Endothelial cell of umbilical vein (primary cell): ENCODE measurements at regions not wholly inside any gene's neighbourhood (a gene's known extent, or its start where the extent isn't known, plus 50 kb on each side); places are given as distances from the start of the nearest gene placed in this dataset.

Experiments used
- CTCF ChIP-seq, 2 donors: IDR thresholded peaks; 1 replicate in 1 of 2; 2 replicates in 1 of 2; pipeline ENCODE4 v1.5.1; 2011; ENCODE audit warnings: low read length in 2 of 2, mild to moderate bottlenecking in 2 of 2, moderate library complexity in 2 of 2, control low read depth in 1 of 2, inconsistent platforms in 1 of 2, low read depth in 1 of 2; ENCODE audit not compliant: insufficient read depth in 1 of 2; ENCODE audit errors: extremely low read depth in 1 of 2
- POLR2AphosphoS5 ChIP-seq: IDR thresholded peaks from 2 replicates; pipeline ENCODE4 v1.6.1; 2012; ENCODE audit warnings: low read depth, mild to moderate bottlenecking, control low read depth, low read length, moderate library complexity; ENCODE audit not compliant: insufficient read depth

- TF ChIP-seq POLR2AphosphoS5, result no peak
- TF ChIP-seq CTCF (IDR thresholded peaks at IDR 0.05; ENCODE audit: extremely low read depth in 1 of 2, insufficient read depth in 1 of 2, low read depth in 1 of 2, low read length in 2 of 2), result no peak
These were observed 124.4 kb upstream of the TMTC1 start for GRCh38 chr12:29908157-29908556.
